MM.1S (cell line): ENCODE measurements at regions not wholly inside any gene's neighbourhood (a gene's known extent, or its start where the extent isn't known, plus 50 kb on each side); places are given as distances from the start of the nearest gene placed in this dataset.

Experiments used
- DNase-seq: peaks from one replicate; pipeline ENCODE4 v3.0.0-alpha.2; 2015
- H2AFZ ChIP-seq: fragments of 300-600 bp; sonication (generic); 2 replicates; pipeline ENCODE4 v1.6.0; 2016; ENCODE audit warnings: antibody characterized with exemption, low read length
- H3F3A ChIP-seq: fragments of 300-600 bp; sonication (generic); 2 replicates; pipeline ENCODE4 v1.6.1; 2016; ENCODE audit warnings: mild to moderate bottlenecking, antibody characterized with exemption, low read length, moderate library complexity, mixed read lengths; ENCODE audit not compliant: insufficient read depth
- H3K27ac ChIP-seq: fragments of 300-600 bp; sonication (generic); 2 replicates; pipeline ENCODE4 v1.5.1; 2016; ENCODE audit warnings: mild to moderate bottlenecking, low read length
- H3K27me3 ChIP-seq: fragments of 300-600 bp; sonication (generic); replicated peaks from 2 replicates; pipeline ENCODE4 v1.6.0; 2016; ENCODE audit warnings: low read length; ENCODE audit not compliant: insufficient read depth
- H3K36me3 ChIP-seq: fragments of 300-600 bp; sonication (generic); replicated peaks from 2 replicates; pipeline ENCODE4 v1.6.1; 2016; ENCODE audit warnings: mild to moderate bottlenecking, low read length, mixed read lengths; ENCODE audit not compliant: insufficient read depth
- H3K4me1 ChIP-seq: fragments of 300-600 bp; sonication (generic); 2 replicates; pipeline ENCODE4 v1.6.1; 2016; ENCODE audit warnings: low read length, mixed read lengths
- H3K4me2 ChIP-seq: fragments of 300-600 bp; sonication (generic); 2 replicates; pipeline ENCODE4 v1.6.0; 2016; ENCODE audit warnings: low read depth, low read length
- H3K4me3 ChIP-seq: fragments of 300-600 bp; sonication (generic); 2 replicates; pipeline ENCODE4 v1.5.1; 2016; ENCODE audit warnings: low read length, mixed read lengths
- H3K79me2 ChIP-seq: fragments of 300-600 bp; sonication (generic); 2 replicates; pipeline ENCODE4 v1.6.1; 2016; ENCODE audit warnings: mixed run types, low read length, mixed read lengths
- H3K9ac ChIP-seq: fragments of 300-600 bp; sonication (generic); 2 replicates; pipeline ENCODE4 v1.6.1; 2016; ENCODE audit warnings: low read length, mixed read lengths
- H3K9me2 ChIP-seq: fragments of 300-600 bp; sonication (generic); replicated peaks from 2 replicates; pipeline ENCODE4 v1.6.1; 2016; ENCODE audit warnings: mild to moderate bottlenecking, low read length, mixed read lengths; ENCODE audit not compliant: insufficient read depth
- H3K9me3 ChIP-seq: fragments of 300-600 bp; sonication (generic); replicated peaks from 2 replicates; pipeline ENCODE4 v1.6.1; 2016; ENCODE audit warnings: mild to moderate bottlenecking, low read length, mixed read lengths; ENCODE audit not compliant: insufficient read depth
- H4K20me1 ChIP-seq: fragments of 300-600 bp; sonication (generic); 2 replicates; pipeline ENCODE4 v1.6.1; 2016; ENCODE audit warnings: mild to moderate bottlenecking, low read length, moderate library complexity, mixed read lengths; ENCODE audit not compliant: insufficient read depth
- CTCF ChIP-seq: fragments of 300-600 bp; sonication (generic); IDR thresholded peaks from 2 replicates; pipeline ENCODE4 v1.5.1; 2016; ENCODE audit warnings: antibody characterized with exemption, low read length, mixed read lengths
- EZH2 ChIP-seq: fragments of 300-600 bp; sonication (generic); optimal IDR thresholded peaks from 2 replicates; pipeline ENCODE3; 2017; ENCODE audit warnings: low read depth, mild to moderate bottlenecking, antibody characterized with exemption, low read length, mixed read lengths
- EZH2phosphoT487 ChIP-seq: fragments of 300-600 bp; sonication (generic); IDR thresholded peaks from 2 replicates; pipeline ENCODE4 v1.6.1; 2018; ENCODE audit warnings: antibody characterized with exemption, low read length

GRCh38 chr2:175468431-175469098, 287.1 kb upstream of the ATP5MC3 start:
- Histone ChIP-seq H3K27me3 (no peaks in the 10 kb centered on the region), H3K79me2 (no peaks in the 10 kb centered on the region), H2AFZ (no peak overlapping the region), H3K4me1 (no peaks in the 10 kb centered on the region), H3K9ac (no peak overlapping the region), H3K4me3 (no peak overlapping the region), H3K27ac (no peak overlapping the region), H4K20me1 (no peaks in the 10 kb centered on the region), H3F3A (no peaks in the 10 kb centered on the region), H3K36me3 (no peaks in the 10 kb centered on the region), H3K4me2 (no peak overlapping the region), H3K9me2 (no peaks in the 10 kb centered on the region), H3K9me3 (no peaks in the 10 kb centered on the region)
- DNase-seq = no peak
- TF ChIP-seq CTCF (no peak), EZH2phosphoT487 (no peak), EZH2 (no peak)

- no peak for DNase-seq
- H3K36me3 ChIP-seq = no peaks in the 10 kb centered on the region
- H3F3A ChIP-seq = no peaks in the 10 kb centered on the region
- H3K9me2 ChIP-seq = no peaks in the 10 kb centered on the region
- H3K9ac ChIP-seq = no peak overlapping the region
- H3K4me1 ChIP-seq = no peaks in the 10 kb centered on the region
- no peak overlapping the region for H3K4me3 ChIP-seq
- no peak overlapping the region for H2AFZ ChIP-seq
- no peaks in the 10 kb centered on the region for H3K9me3 ChIP-seq
- H3K27me3 ChIP-seq = no peaks in the 10 kb centered on the region
- no peaks in the 10 kb centered on the region for H3K79me2 ChIP-seq
- H4K20me1 ChIP-seq = no peaks in the 10 kb centered on the region
- TF ChIP-seq EZH2 (no peak), CTCF (no peak), EZH2phosphoT487 (no peak)
- no peak overlapping the region for H3K4me2 ChIP-seq
- H3K27ac ChIP-seq = no peak overlapping the region
These were observed 283.6 kb upstream of the ATP5MC3 start for GRCh38 chr2:175465101-175465500.

- no peak overlapping the region for H3K4me2 ChIP-seq
- H3K9me3 ChIP-seq = no peaks in the 10 kb centered on the region
- H3F3A ChIP-seq = no peaks in the 10 kb centered on the region
- H3K27me3 ChIP-seq = no peaks in the 10 kb centered on the region
- H3K36me3 ChIP-seq = no peaks in the 10 kb centered on the region
- H3K4me3 ChIP-seq = no peak overlapping the region
- TF ChIP-seq CTCF (no peak), EZH2 (no peak), EZH2phosphoT487 (no peak)
- H3K9ac ChIP-seq = no peak overlapping the region
- H3K79me2 ChIP-seq = no peaks in the 10 kb centered on the region
- H3K4me1 ChIP-seq = no peaks in the 10 kb centered on the region
- no peak overlapping the region for H2AFZ ChIP-seq
- no peak for DNase-seq
- no peaks in the 10 kb centered on the region for H3K9me2 ChIP-seq
- no peak overlapping the region for H3K27ac ChIP-seq
- no peaks in the 10 kb centered on the region for H4K20me1 ChIP-seq
These were observed 282.8 kb upstream of the ATP5MC3 start for GRCh38 chr2:175464311-175464670.
